CD4-positive, alpha-beta memory T cell (primary cell): ENCODE measurements at regions not wholly inside any gene's neighbourhood (a gene's known extent, or its start where the extent isn't known, plus 50 kb on each side); places are given as distances from the start of the nearest gene placed in this dataset.

Source experiments
- CTCF ChIA-PET: fragments of 350-600 bp; sonication (Branson Sonifier 250); formaldehyde crosslinking; loops from one replicate; lab custom pipeline; 2021; ENCODE audit warnings: inconsistent platforms; ENCODE audit not compliant: partially characterized antibody; lab: Charles Lee
- POLR2A ChIA-PET: fragments of 350-600 bp; sonication (Branson Sonifier 250); formaldehyde crosslinking; loops from one replicate; lab custom pipeline; 2021; ENCODE audit not compliant: partially characterized antibody; lab: Charles Lee
- DNase-seq, 5 donors: peaks; one replicate each; pipeline versions ENCODE4 v3.0.0 to v3.0.0-alpha.2; 2020 to 2022; ENCODE audit warnings: mixed read lengths in 1 of 5
- H3K27ac ChIP-seq: one replicate; pipeline ENCODE4 v1.7.0; 2013; ENCODE audit warnings: low read depth, low read length
- H3K27me3 ChIP-seq: 2 replicates; pipeline ENCODE4 v1.7.0; 2013; ENCODE audit warnings: mild to moderate bottlenecking, low read length, moderate library complexity; ENCODE audit not compliant: insufficient read depth
- H3K36me3 ChIP-seq: 2 replicates; pipeline ENCODE4 v1.7.0; 2013; ENCODE audit warnings: mild to moderate bottlenecking, low read length, moderate library complexity; ENCODE audit not compliant: insufficient read depth
- H3K4me1 ChIP-seq: 2 replicates; pipeline ENCODE4 v1.7.0; 2013; ENCODE audit warnings: mild to moderate bottlenecking, low read length, moderate library complexity; ENCODE audit not compliant: insufficient read depth
- H3K4me3 ChIP-seq, 2 donors: one replicate each; pipeline ENCODE4 v1.7.0; 2013; ENCODE audit warnings: low read length in 2 of 2, mild to moderate bottlenecking in 1 of 2
- H3K9me3 ChIP-seq, 2 donors: one replicate each; pipeline ENCODE4 v1.7.0; 2013; ENCODE audit warnings: low read length in 2 of 2, control low read depth in 1 of 2; ENCODE audit not compliant: control insufficient read depth in 1 of 2
- H3K27ac Mint-ChIP-seq, 7 donors: one replicate each; pipeline ENCODE4 v1.8.0; 2020 to 2021; ENCODE audit warnings: mixed read lengths in 7 of 7, mild to moderate bottlenecking in 6 of 7, inconsistent platforms in 3 of 7, moderate library complexity in 3 of 7
- H3K27me3 Mint-ChIP-seq, 2 donors: one replicate each; pipeline ENCODE4 v1.8.0; 2020 to 2021; ENCODE audit warnings: mixed read lengths in 2 of 2
- H3K36me3 Mint-ChIP-seq, 2 donors: one replicate each; pipeline ENCODE4 v1.8.0; 2020 to 2021; ENCODE audit warnings: mixed read lengths in 2 of 2, inconsistent platforms in 1 of 2, mild to moderate bottlenecking in 1 of 2
- H3K4me1 Mint-ChIP-seq, 4 donors: one replicate each; pipeline ENCODE4 v1.8.0; 2020 to 2021; ENCODE audit warnings: mixed read lengths in 4 of 4, mild to moderate bottlenecking in 1 of 4
- H3K4me3 Mint-ChIP-seq, 8 donors: one replicate each; pipeline ENCODE4 v1.8.0; 2020 to 2021; ENCODE audit warnings: mixed read lengths in 8 of 8, mild to moderate bottlenecking in 7 of 8, moderate library complexity in 6 of 8, inconsistent platforms in 3 of 8
- H3K9me3 Mint-ChIP-seq, 8 donors: one replicate each; pipeline ENCODE4 v1.8.0; 2020 to 2021; ENCODE audit warnings: mixed read lengths in 8 of 8, mild to moderate bottlenecking in 5 of 8, inconsistent platforms in 3 of 8, moderate library complexity in 1 of 8
- intact Hi-C: fragments of 100-400 bp; cut with micrococcal nuclease; formaldehyde crosslinking; loops from one replicate; pipeline ENCODE4 v1.15.1; 2023

DNA sequence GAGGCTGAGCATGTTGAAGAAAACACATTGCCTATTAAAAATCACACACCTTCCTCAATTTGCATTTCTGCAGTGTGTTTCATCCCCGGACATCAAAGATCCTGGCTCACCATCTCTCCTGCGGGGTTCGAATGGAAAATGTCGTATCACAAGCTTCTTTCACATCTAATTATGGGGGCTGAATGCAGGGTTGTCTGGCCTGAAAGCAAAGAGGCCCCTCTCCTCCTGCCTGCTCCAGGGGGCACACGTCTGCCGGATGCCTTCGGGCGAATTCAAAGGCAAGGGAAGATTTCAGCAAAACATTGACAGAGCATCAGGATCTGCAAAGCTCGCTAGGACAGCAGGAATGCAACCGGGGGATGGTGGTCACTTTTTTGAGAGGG, 1447.7 kb downstream of the TBC1D22A start:
- H3K27me3 Mint-ChIP-seq = peaks cover 2 to 4% of the 10 kb centered on the region in 2 donors
- Histone ChIP-seq H3K27ac (no peak overlapping the region), H3K4me1 (no peaks in the 10 kb centered on the region), H3K36me3 (no peaks in the 10 kb centered on the region), H3K27me3 (no peaks in the 10 kb centered on the region), H3K4me3 (no peak overlapping the region), H3K9me3 (no peaks in the 10 kb centered on the region)
- no peak for DNase-seq
- no peak overlapping the region for H3K27ac Mint-ChIP-seq
- POLR2A ChIA-PET = no interaction called here
- H3K4me3 Mint-ChIP-seq = no peak overlapping the region
- no peaks in the 10 kb centered on the region for H3K36me3 Mint-ChIP-seq
- peaks cover 0 to 2% (median 0%) of the 10 kb centered on the region in 8 donors for H3K9me3 Mint-ChIP-seq
- H3K4me1 Mint-ChIP-seq = no peaks in the 10 kb centered on the region
- intact Hi-C loops = no loop called here
- CTCF ChIA-PET = no interaction called here

DNA sequence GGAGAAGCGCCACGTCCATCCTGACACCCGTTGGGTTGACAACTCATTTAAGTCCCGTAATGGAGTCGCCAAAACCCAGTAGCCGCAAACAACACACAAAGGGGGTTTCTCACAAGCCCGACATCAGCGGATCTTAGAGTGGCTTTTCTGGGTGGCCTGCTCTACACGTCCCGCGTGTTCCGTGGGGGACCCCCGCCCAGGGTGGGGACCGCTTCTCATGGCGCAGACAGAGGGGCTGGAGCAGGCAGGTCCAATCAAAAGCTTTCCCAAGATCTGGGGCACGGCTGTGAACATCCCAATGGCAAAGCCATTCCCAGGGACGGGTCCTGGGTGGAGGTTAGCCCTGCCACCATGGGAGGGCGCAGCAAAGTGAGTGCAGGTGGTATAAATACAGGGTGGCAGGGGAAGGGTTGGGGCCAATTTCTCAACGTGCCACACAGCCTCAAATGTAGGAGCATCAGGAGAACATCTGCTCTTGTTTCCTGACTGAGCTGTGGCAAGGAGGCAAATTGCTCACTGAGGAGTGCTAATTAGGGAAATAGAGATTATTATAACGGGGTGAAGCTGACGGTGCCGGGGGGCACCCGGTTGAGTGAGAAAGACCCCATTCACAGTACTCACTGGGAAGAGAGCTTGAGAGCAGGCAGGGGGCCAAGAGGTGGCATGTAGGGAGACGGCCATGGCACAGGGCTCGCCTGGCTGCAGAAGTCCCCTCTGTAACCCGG, 1447.2 kb downstream of the TBC1D22A start:
- ChIA-PET CTCF (no interaction called here), POLR2A (no interaction called here)
- no peaks in the 10 kb centered on the region for H3K4me1 ChIP-seq
- intact Hi-C loops = no loop called here
- H3K4me3 ChIP-seq = no peak overlapping the region
- DNase-seq = no peak
- no peaks in the 10 kb centered on the region for H3K4me1 Mint-ChIP-seq
- no peak overlapping the region for H3K27ac Mint-ChIP-seq
- no peak overlapping the region for H3K4me3 Mint-ChIP-seq
- no peak overlapping the region for H3K27ac ChIP-seq
- H3K36me3 Mint-ChIP-seq = no peaks in the 10 kb centered on the region
- H3K9me3 Mint-ChIP-seq = peaks cover 0 to 2% (median 0%) of the 10 kb centered on the region in 8 donors
- no peaks in the 10 kb centered on the region for H3K9me3 ChIP-seq
- H3K27me3 Mint-ChIP-seq = peaks cover 1 to 4% of the 10 kb centered on the region in 2 donors
- no peaks in the 10 kb centered on the region for H3K36me3 ChIP-seq
- H3K27me3 ChIP-seq = no peaks in the 10 kb centered on the region

DNA sequence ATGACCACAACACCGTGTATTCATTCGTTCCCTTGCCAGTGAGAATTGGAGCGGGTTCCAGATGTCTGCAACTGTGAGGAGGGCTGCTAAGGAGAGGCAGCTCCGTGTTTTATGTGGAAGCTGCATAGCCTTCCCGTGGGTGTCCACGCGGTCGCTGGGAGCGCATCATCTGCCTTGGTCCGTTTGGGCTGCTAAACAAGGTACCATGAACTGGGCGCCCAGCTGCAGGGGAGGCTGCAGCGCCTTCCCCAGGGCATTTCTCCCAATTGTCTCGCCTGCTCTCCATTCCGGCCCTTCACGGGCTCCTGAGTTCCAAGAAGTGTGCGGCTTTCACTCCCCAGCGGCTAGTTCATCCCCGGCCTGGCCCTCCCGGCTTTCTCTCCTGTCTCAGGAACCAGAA, 1446.4 kb downstream of the TBC1D22A start:
- ChIA-PET CTCF (no interaction called here), POLR2A (no interaction called here)
- DNase-seq = no peak
- Histone ChIP-seq H3K4me3 (no peak overlapping the region), H3K9me3 (no peaks in the 10 kb centered on the region), H3K36me3 (no peaks in the 10 kb centered on the region), H3K27me3 (no peaks in the 10 kb centered on the region), H3K27ac (no peak overlapping the region), H3K4me1 (no peaks in the 10 kb centered on the region)
- H3K27me3 Mint-ChIP-seq = peaks cover 2 to 4% of the 10 kb centered on the region in 2 donors
- H3K27ac Mint-ChIP-seq = peak overlapping the region in 1 of 7 donors; percentile 5
- H3K4me1 Mint-ChIP-seq = no peaks in the 10 kb centered on the region
- H3K36me3 Mint-ChIP-seq = no peaks in the 10 kb centered on the region
- no peak overlapping the region for H3K4me3 Mint-ChIP-seq
- H3K9me3 Mint-ChIP-seq = peaks cover 0 to 2% (median 0%) of the 10 kb centered on the region in 8 donors
- intact Hi-C loops = no loop called here

DNA sequence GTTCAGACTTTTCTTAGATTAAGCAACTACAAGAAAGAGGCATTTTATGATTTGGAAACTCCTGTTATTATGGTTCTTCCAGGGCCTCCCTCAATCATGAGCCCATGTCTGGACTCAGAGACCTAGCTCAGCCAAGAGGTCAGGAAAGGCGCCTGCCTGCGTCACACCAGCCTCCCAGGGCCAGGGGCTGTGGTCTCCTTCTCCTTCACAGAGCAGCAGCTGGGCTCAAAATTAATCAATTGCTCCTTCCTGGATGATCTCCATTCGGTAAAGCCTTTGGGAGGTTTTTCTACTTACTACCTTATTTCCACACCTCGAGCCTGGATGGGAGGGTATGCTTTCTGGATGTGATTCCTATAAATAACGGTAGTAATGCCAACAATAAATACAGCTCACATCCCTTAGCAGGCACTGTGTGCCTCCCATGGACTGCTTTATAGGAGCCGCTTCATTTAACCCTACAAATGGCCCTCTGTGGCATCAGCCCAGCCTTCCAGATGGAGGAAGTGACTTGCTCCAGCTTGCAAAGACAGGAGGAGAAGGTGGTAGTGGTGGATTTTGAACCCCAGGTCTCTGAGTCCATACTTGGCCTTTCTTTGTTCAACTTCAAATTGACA, 1445.6 kb downstream of the TBC1D22A start:
- H3K36me3 ChIP-seq = no peaks in the 10 kb centered on the region
- CTCF ChIA-PET = no interaction called here
- Mint-ChIP-seq H3K4me3 (no peak overlapping the region), H3K9me3 (no peaks in the 10 kb centered on the region), H3K27me3 (peaks cover 2 to 4% of the 10 kb centered on the region in 2 donors), H3K36me3 (no peaks in the 10 kb centered on the region), H3K4me1 (no peaks in the 10 kb centered on the region), H3K27ac (no peak overlapping the region)
- no peak overlapping the region for H3K27ac ChIP-seq
- intact Hi-C loops = no loop called here
- no peak overlapping the region for H3K4me3 ChIP-seq
- no peaks in the 10 kb centered on the region for H3K27me3 ChIP-seq
- no peaks in the 10 kb centered on the region for H3K4me1 ChIP-seq
- DNase-seq = no peak
- POLR2A ChIA-PET = no interaction called here
- no peaks in the 10 kb centered on the region for H3K9me3 ChIP-seq

DNA sequence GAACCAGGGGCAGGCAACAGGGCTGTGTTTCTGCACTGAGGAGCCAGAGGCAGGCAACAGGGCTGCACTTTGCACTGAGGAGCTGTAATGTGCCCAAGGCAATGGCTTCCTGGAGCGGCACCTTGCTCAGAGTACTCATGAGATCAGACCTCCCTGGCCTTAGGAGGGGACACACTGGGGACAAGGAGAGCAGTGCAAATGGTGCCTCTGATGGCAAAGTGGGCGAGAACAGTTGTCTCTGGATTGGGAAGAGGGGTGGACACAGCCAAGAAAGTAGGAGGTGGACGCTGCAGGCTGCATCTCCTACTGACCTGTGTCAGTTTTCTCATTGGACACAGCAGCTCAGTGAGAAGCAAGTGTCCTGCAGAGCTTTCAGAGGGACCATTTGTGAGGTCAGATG, 1443.3 kb downstream of the TBC1D22A start:
- H3K9me3 ChIP-seq = no peaks in the 10 kb centered on the region
- POLR2A ChIA-PET = no interaction called here
- H3K4me3 Mint-ChIP-seq = no peak overlapping the region
- intact Hi-C loops = no loop called here
- H3K27ac Mint-ChIP-seq = no peak overlapping the region
- no peaks in the 10 kb centered on the region for H3K4me1 Mint-ChIP-seq
- CTCF ChIA-PET = no interaction called here
- H3K27me3 ChIP-seq = no peaks in the 10 kb centered on the region
- H3K36me3 ChIP-seq = no peaks in the 10 kb centered on the region
- no peak overlapping the region for H3K27ac ChIP-seq
- H3K9me3 Mint-ChIP-seq = no peaks in the 10 kb centered on the region
- peaks cover 2 to 4% of the 10 kb centered on the region in 2 donors for H3K27me3 Mint-ChIP-seq
- no peaks in the 10 kb centered on the region for H3K4me1 ChIP-seq
- DNase-seq = no peak
- no peak overlapping the region for H3K4me3 ChIP-seq
- H3K36me3 Mint-ChIP-seq = no peaks in the 10 kb centered on the region

DNA sequence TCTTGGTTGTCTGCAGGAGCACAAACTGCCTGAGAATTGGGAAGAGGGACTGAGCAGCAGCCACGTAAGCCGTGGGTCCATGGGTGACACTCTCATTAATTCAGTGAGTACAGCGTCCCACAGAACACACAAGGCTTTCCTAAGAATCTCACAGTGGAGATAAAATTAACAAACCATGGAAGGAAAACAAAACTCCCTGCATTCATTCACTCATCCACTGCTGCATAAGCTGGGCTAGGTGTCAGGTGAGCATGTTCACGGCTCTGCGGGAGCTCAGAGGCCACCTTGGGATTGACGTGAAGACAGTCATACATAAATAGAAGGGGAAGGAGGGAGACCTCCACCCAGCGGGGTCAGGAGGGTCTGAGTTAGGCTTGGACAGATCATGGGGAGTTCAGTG, 1442.7 kb downstream of the TBC1D22A start:
- Mint-ChIP-seq H3K9me3 (no peaks in the 10 kb centered on the region), H3K27me3 (peaks cover 2 to 3% of the 10 kb centered on the region in 2 donors), H3K36me3 (no peaks in the 10 kb centered on the region), H3K4me1 (no peaks in the 10 kb centered on the region), H3K27ac (no peak overlapping the region), H3K4me3 (no peak overlapping the region)
- ChIA-PET CTCF (no interaction called here), POLR2A (no interaction called here)
- no peak for DNase-seq
- Histone ChIP-seq H3K36me3 (no peaks in the 10 kb centered on the region), H3K4me3 (no peak overlapping the region), H3K27me3 (no peaks in the 10 kb centered on the region), H3K27ac (no peak overlapping the region), H3K9me3 (no peaks in the 10 kb centered on the region), H3K4me1 (no peaks in the 10 kb centered on the region)
- intact Hi-C loops = no loop called here

DNA sequence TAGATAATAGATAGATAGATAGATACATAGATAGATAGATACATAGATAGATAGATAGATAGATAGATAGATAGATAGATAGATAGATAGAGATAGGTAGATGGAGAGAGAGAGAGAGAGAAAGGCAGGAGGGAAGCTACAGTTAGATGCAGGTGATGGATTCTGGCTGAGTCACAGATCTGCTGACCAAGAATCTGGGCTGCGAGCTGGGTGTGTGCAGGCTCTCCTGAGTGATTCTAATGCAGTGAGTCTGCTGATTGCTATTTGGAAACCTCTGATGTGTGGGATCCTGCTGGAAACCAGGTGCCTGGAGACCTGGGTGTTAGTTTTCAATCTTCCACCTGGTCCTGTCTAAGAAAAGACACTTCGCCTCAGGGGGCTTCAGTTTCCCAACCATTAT, 1441.8 kb downstream of the TBC1D22A start:
- H3K27ac ChIP-seq = no peak overlapping the region
- Mint-ChIP-seq H3K4me3 (no peak overlapping the region), H3K27ac (no peak overlapping the region), H3K4me1 (no peaks in the 10 kb centered on the region), H3K27me3 (peaks cover 2% of the 10 kb centered on the region in 2 donors), H3K36me3 (no peaks in the 10 kb centered on the region), H3K9me3 (no peaks in the 10 kb centered on the region)
- H3K36me3 ChIP-seq = no peaks in the 10 kb centered on the region
- intact Hi-C loops = no loop called here
- ChIA-PET CTCF (no interaction called here), POLR2A (no interaction called here)
- H3K9me3 ChIP-seq = no peaks in the 10 kb centered on the region
- H3K4me1 ChIP-seq = no peaks in the 10 kb centered on the region
- no peak for DNase-seq
- H3K4me3 ChIP-seq = no peak overlapping the region
- no peaks in the 10 kb centered on the region for H3K27me3 ChIP-seq
